SK-N-SH treated with all-trans-retinoic acid at 6 μM for 48 hours (cell line): ENCODE measurements at regions not wholly inside any gene's neighbourhood (a gene's known extent, or its start where the extent isn't known, plus 50 kb on each side); places are given as distances from the start of the nearest gene placed in this dataset.

ENCODE experiments used
- ATAC-seq: fragments of 200-7000 bp; cut with Tn5 transposase; 3 replicates; pipeline ENCODE4 v1.9.1; 2020; ENCODE audit warnings: mild to moderate bottlenecking, moderate library complexity
- ARNTL ChIP-seq: fragments of 450-650 bp; formaldehyde crosslinking; IDR thresholded peaks from 2 replicates; pipeline ENCODE4 v1.5.0; 2020; ENCODE audit warnings: low read depth, mild to moderate bottlenecking, moderate library complexity, borderline replicate concordance
- BACH2 ChIP-seq: fragments of 250-450 bp; sonication (Bioruptor Pico); IDR thresholded peaks from 2 replicates; pipeline ENCODE4 v1.9.0; 2021; ENCODE audit warnings: mild to moderate bottlenecking, borderline replicate concordance
- CREB5 ChIP-seq: fragments of 250-450 bp; sonication (Bioruptor Pico); IDR thresholded peaks from 2 replicates; pipeline ENCODE4 v1.5.1; 2020; ENCODE audit warnings: low read depth, mild to moderate bottlenecking, moderate library complexity
- ESRRG ChIP-seq: fragments of 250-450 bp; sonication (Bioruptor Pico); IDR thresholded peaks from 2 replicates; pipeline ENCODE4 v1.6.1; 2021; ENCODE audit warnings: mild to moderate bottlenecking
- GLIS3 ChIP-seq: fragments of 250-450 bp; sonication (Bioruptor Pico); IDR thresholded peaks from 2 replicates; pipeline ENCODE4 v1.5.0; 2020; ENCODE audit warnings: mild to moderate bottlenecking, moderate library complexity
- ISL1 ChIP-seq: fragments of 250-450 bp; sonication (Bioruptor Pico); IDR thresholded peaks from 2 replicates; pipeline ENCODE4 v2.1.2; 2022; ENCODE audit warnings: mild to moderate bottlenecking, moderate library complexity
- PATZ1 ChIP-seq: fragments of 250-450 bp; sonication (Bioruptor Pico); IDR thresholded peaks from 2 replicates; pipeline ENCODE4 v1.8.0; 2020; ENCODE audit warnings: mild to moderate bottlenecking, moderate library complexity, borderline replicate concordance
- PPARA ChIP-seq: fragments of 250-450 bp; sonication (Bioruptor Pico); IDR thresholded peaks from 2 replicates; pipeline ENCODE4 v1.5.0; 2020; ENCODE audit warnings: mild to moderate bottlenecking, borderline replicate concordance
- SNAI2 ChIP-seq: fragments of 250-450 bp; sonication (Bioruptor Pico); IDR thresholded peaks from 2 replicates; pipeline ENCODE4 v1.5.0; 2020; ENCODE audit warnings: mild to moderate bottlenecking, moderate library complexity
- TOX ChIP-seq: fragments of 250-450 bp; sonication (Bioruptor Pico); IDR thresholded peaks from 2 replicates; pipeline ENCODE4 v1.8.0; 2021; ENCODE audit warnings: mild to moderate bottlenecking, moderate library complexity, borderline replicate concordance
- TSHZ2 ChIP-seq: fragments of 250-450 bp; sonication (Bioruptor Pico); IDR thresholded peaks from 2 replicates; pipeline ENCODE4 v1.5.0; 2020; ENCODE audit warnings: mild to moderate bottlenecking, moderate library complexity
- ZFP30 ChIP-seq: fragments of 450-650 bp; formaldehyde crosslinking; IDR thresholded peaks from 2 replicates; pipeline ENCODE4 v1.5.0; 2022; ENCODE audit warnings: mild to moderate bottlenecking, moderate library complexity
- ZNF565 ChIP-seq: fragments of 450-650 bp; formaldehyde crosslinking; conservative IDR thresholded peaks from 2 replicates; pipeline ENCODE4 v1.5.0; 2020; ENCODE audit warnings: low read depth, mild to moderate bottlenecking, moderate library complexity
- ZNF70 ChIP-seq: fragments of 450-650 bp; formaldehyde crosslinking; IDR thresholded peaks from 2 replicates; pipeline ENCODE4 v1.5.0; 2020; ENCODE audit warnings: mild to moderate bottlenecking, moderate library complexity
- ZNF8 ChIP-seq: fragments of 450-650 bp; formaldehyde crosslinking; IDR thresholded peaks from 2 replicates; pipeline ENCODE4 v1.5.0; 2020; ENCODE audit warnings: mild to moderate bottlenecking, moderate library complexity
- TF ChIP-seq, protein P1 (sequence below): fragments of 250-450 bp; sonication (Bioruptor Pico); IDR thresholded peaks from 2 replicates; pipeline ENCODE4 v1.5.1; 2021; ENCODE audit warnings: mild to moderate bottlenecking, moderate library complexity
- TF ChIP-seq, protein P2 (sequence below): fragments of 250-450 bp; sonication (Bioruptor Pico); IDR thresholded peaks from 2 replicates; pipeline ENCODE4 v1.8.0; 2021; ENCODE audit warnings: low read depth, mild to moderate bottlenecking, moderate library complexity, borderline replicate concordance

- TF ChIP-seq PPARA (CRISPR knock-in tag): no peak
- TF ChIP-seq BACH2 (CRISPR knock-in tag): no peak
- no peak for TF ChIP-seq ESRRG (CRISPR knock-in tag)
- no peak for TF ChIP-seq ISL1
- no peak for TF ChIP-seq ZFP30
- TF ChIP-seq CREB5 (CRISPR knock-in tag): no peak
- no peak for TF ChIP-seq TSHZ2
- no peak for ATAC-seq
Measured at GRCh38 chr9:80213613-80214012, 641.8 kb downstream of the TLE4 start.

- no peak for ATAC-seq
- no peak for TF ChIP-seq ZFP30
- TF ChIP-seq, all 23 proteins: peak for 0
Measured at GRCh38 chr9:80208696-80209095, 636.9 kb downstream of the TLE4 start.

- TF ChIP-seq ARNTL (CRISPR knock-in tag) (no peak), TOX (CRISPR knock-in tag) (no peak), ZNF565 (no peak), BACH2 (CRISPR knock-in tag) (no peak), TSHZ2 (no peak), SNAI2 (CRISPR knock-in tag) (no peak), ZNF70 (CRISPR knock-in tag) (no peak), ESRRG (CRISPR knock-in tag) (no peak), ZNF8 (no peak), ZFP30 (no peak)
- TF ChIP-seq, protein P1, sequence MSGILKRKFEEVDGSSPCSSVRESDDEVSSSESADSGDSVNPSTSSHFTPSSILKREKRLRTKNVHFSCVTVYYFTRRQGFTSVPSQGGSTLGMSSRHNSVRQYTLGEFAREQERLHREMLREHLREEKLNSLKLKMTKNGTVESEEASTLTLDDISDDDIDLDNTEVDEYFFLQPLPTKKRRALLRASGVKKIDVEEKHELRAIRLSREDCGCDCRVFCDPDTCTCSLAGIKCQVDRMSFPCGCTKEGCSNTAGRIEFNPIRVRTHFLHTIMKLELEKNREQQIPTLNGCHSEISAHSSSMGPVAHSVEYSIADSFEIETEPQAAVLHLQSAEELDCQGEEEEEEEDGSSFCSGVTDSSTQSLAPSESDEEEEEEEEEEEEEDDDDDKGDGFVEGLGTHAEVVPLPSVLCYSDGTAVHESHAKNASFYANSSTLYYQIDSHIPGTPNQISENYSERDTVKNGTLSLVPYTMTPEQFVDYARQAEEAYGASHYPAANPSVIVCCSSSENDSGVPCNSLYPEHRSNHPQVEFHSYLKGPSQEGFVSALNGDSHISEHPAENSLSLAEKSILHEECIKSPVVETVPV (CRISPR knock-in tag): no peak
- TF ChIP-seq, protein P2, sequence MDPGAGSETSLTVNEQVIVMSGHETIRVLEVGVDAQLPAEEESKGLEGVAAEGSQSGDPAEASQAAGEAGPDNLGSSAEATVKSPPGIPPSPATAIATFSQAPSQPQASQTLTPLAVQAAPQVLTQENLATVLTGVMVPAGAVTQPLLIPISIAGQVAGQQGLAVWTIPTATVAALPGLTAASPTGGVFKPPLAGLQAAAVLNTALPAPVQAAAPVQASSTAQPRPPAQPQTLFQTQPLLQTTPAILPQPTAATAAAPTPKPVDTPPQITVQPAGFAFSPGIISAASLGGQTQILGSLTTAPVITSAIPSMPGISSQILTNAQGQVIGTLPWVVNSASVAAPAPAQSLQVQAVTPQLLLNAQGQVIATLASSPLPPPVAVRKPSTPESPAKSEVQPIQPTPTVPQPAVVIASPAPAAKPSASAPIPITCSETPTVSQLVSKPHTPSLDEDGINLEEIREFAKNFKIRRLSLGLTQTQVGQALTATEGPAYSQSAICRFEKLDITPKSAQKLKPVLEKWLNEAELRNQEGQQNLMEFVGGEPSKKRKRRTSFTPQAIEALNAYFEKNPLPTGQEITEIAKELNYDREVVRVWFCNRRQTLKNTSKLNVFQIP (CRISPR knock-in tag): no peak
- ATAC-seq: no peak
Measured at GRCh38 chr9:80204054-80204453, 632.3 kb downstream of the TLE4 start.

GRCh38 chr9:80197661-80198060 lies 625.9 kb downstream of the TLE4 start:
- no peak for ATAC-seq
- TF ChIP-seq, protein P2 (CRISPR knock-in tag): no peak
- TF ChIP-seq, protein P1 (CRISPR knock-in tag): no peak
- no peak for TF ChIP-seq TSHZ2
- no peak for TF ChIP-seq ZFP30
- no peak for TF ChIP-seq PATZ1 (CRISPR knock-in tag)
- TF ChIP-seq GLIS3 (CRISPR knock-in tag): no peak
